ENCODE measurements at regions not wholly inside any gene's neighbourhood (a gene's known extent, or its start where the extent isn't known, plus 50 kb on each side); places are given as distances from the start of the nearest gene placed in this dataset.

DNA sequence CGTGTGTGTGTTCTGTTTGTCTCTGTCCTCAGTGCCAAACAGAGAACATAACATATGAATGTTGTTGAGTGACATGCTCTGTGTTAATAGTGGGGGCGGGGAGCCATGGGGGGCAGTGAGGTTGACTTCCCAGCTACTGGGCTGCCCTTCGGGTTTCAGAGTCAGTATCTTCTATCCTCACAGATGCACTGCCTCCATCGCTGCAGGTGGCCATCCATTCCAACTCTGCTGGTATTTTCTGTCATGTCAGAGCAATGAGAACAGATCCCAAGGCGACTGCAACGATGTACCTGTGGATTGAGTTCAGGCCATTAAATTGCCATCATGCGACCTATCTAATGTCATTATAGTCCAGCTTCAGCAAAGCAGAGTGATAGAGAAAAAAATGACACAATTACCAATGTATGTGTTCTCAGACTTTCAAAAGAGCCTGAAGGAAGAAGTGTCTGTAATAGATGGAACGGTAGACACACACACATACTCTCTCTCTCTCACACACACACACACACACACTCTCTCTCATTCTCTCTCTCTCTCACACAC lies 418.5 kb downstream of the RWDD3 start:
- FAIRE-seq = no peak
- in situ Hi-C loops (cut with MboI) (no loop called here), intact Hi-C loops (cut with micrococcal nuclease) (no loop called here)
- Histone ChIP-seq H4K20me1 (replicated peaks; ENCODE audit: control insufficient read depth, insufficient read depth, low read length) (no peaks in the 10 kb centered on the region), H3K27me3 (ENCODE audit: control insufficient read depth in 2 of 2, insufficient read depth in 2 of 2, low read length in 2 of 2) (no peaks in the 10 kb centered on the region), H3K9me3 (replicated peaks; ENCODE audit: control insufficient read depth, insufficient read depth, low read depth, low read length) (no peaks in the 10 kb centered on the region), H3K27ac (ENCODE audit: extremely low read depth, low read depth, low read length) (no peak overlapping the region), H3K9ac (ENCODE audit: insufficient read depth in 1 of 2, low read depth in 2 of 2, low read length in 2 of 2) (no peak overlapping the region), H3K79me2 (ENCODE audit: control insufficient read depth, insufficient read depth, low read length) (no peaks in the 10 kb centered on the region), H3K9me1 (ENCODE audit: control insufficient read depth, insufficient read depth, low read length) (no peaks in the 10 kb centered on the region), H3K4me3 (no peak overlapping the region), H2AFZ (ENCODE audit: low read depth, low read length) (no peak overlapping the region), H3K4me1 (replicated peaks in 1 of 2; ENCODE audit: control insufficient read depth in 2 of 2, insufficient read depth in 2 of 2, low read length in 2 of 2) (no peaks in the 10 kb centered on the region), H3K36me3 (ENCODE audit: control insufficient read depth, insufficient read depth, low read length) (no peaks in the 10 kb centered on the region), H3K4me2 (ENCODE audit: insufficient read depth, low read length) (no peak overlapping the region)
- POLR2A ChIA-PET = no interaction called here
- TF ChIP-seq ETV6 (IDR thresholded peaks at IDR 0.05; ENCODE audit: borderline replicate concordance in 1 of 2, low read depth in 2 of 2, low read length in 1 of 2) (no peak), ETV6 (CRISPR knock-in tag; IDR thresholded peaks at IDR 0.05; ENCODE audit: borderline replicate concordance) (no peak), IRF2 (CRISPR knock-in tag; IDR thresholded peaks at IDR 0.05) (no peak), RAD51 (IDR thresholded peaks at IDR 0.05; ENCODE audit: borderline replicate concordance, low read depth) (no peak), FIP1L1 (IDR thresholded peaks at IDR 0.05; ENCODE audit: low read depth, low read length, poor library complexity, severe bottlenecking) (no peak), ZNF77 (CRISPR knock-in tag; IDR thresholded peaks at IDR 0.05) (no peak), TCFL5 (CRISPR knock-in tag; conservative IDR thresholded peaks at IDR 0.05) (no peak), ESRRB (CRISPR knock-in tag; IDR thresholded peaks at IDR 0.05; ENCODE audit: borderline replicate concordance) (no peak), NR1H2 (CRISPR knock-in tag; IDR thresholded peaks at IDR 0.05) (no peak), ZNF507 (tag; conservative IDR thresholded peaks at IDR 0.05) (no peak), RFX1 (IDR thresholded peaks at IDR 0.05) (no peak), CC2D1A (IDR thresholded peaks at IDR 0.05) (no peak), ZNF124 (CRISPR knock-in tag; IDR thresholded peaks at IDR 0.05) (no peak)
- TF ChIP-seq, protein P1, sequence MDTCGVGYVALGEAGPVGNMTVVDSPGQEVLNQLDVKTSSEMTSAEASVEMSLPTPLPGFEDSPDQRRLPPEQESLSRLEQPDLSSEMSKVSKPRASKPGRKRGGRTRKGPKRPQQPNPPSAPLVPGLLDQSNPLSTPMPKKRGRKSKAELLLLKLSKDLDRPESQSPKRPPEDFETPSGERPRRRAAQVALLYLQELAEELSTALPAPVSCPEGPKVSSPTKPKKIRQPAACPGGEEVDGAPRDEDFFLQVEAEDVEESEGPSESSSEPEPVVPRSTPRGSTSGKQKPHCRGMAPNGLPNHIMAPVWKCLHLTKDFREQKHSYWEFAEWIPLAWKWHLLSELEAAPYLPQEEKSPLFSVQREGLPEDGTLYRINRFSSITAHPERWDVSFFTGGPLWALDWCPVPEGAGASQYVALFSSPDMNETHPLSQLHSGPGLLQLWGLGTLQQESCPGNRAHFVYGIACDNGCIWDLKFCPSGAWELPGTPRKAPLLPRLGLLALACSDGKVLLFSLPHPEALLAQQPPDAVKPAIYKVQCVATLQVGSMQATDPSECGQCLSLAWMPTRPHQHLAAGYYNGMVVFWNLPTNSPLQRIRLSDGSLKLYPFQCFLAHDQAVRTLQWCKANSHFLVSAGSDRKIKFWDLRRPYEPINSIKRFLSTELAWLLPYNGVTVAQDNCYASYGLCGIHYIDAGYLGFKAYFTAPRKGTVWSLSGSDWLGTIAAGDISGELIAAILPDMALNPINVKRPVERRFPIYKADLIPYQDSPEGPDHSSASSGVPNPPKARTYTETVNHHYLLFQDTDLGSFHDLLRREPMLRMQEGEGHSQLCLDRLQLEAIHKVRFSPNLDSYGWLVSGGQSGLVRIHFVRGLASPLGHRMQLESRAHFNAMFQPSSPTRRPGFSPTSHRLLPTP (IDR thresholded peaks at IDR 0.05; ENCODE audit: borderline replicate concordance, extremely low read depth, insufficient read length) = no peak
- no peak for ATAC-seq
- no TSS peak for BruUV-seq (replicated peaks)
- 3% methylated on average over 8 of the region's 8 CpGs for WGBS (ENCODE audit: insufficient coverage, low coverage, missing lambda C conversion rate)
- CTCF ChIA-PET (ENCODE audit: low intra/inter-chr PET ratio) = no interaction called here
- no peak for DNase-seq (ENCODE audit: extremely low read depth in 1 of 4, low spot score in 3 of 4)
